ENCODE measurements at regions not wholly inside any gene's neighbourhood (a gene's known extent, or its start where the extent isn't known, plus 50 kb on each side); places are given as distances from the start of the nearest gene placed in this dataset.

- TF ChIP-seq CTCF (IDR thresholded peaks at IDR 0.05), result no peak
- Histone ChIP-seq H3K27me3 (peaks cover 0 to 6% of the 10 kb centered on the region in 2 donors), H3K9me3 (no peaks in the 10 kb centered on the region), H3K36me3 (no peaks in the 10 kb centered on the region), H3K27ac (no peak overlapping the region), H3K4me3 (no peak overlapping the region), H3K4me1 (no peaks in the 10 kb centered on the region)
- ATAC-seq (no peak), DNase-seq (no peak)
- intact Hi-C loops (cut with DNase I), result no loop called here
These were observed 199.3 kb downstream of the MTX2 start for GRCh38 chr2:176468457-176469113.

GRCh38 chr2:176470713-176471112 lies 201.5 kb downstream of the MTX2 start:
- no peak for DNase-seq
- no peaks in the 10 kb centered on the region for H3K9me3 ChIP-seq
- ATAC-seq, result no peak
- no peak for TF ChIP-seq CTCF (IDR thresholded peaks at IDR 0.05)
- intact Hi-C loops (cut with DNase I), result no loop called here
- H3K36me3 ChIP-seq, result no peaks in the 10 kb centered on the region
- no peak overlapping the region for H3K4me3 ChIP-seq
- no peaks in the 10 kb centered on the region for H3K27me3 ChIP-seq
- no peak overlapping the region for H3K27ac ChIP-seq
- no peaks in the 10 kb centered on the region for H3K4me1 ChIP-seq

GRCh38 chr2:176471949-176472348 lies 202.7 kb downstream of the MTX2 start:
- Histone ChIP-seq H3K36me3 (no peaks in the 10 kb centered on the region), H3K27me3 (no peaks in the 10 kb centered on the region), H3K9me3 (no peaks in the 10 kb centered on the region), H3K27ac (no peak overlapping the region), H3K4me3 (no peak overlapping the region), H3K4me1 (no peaks in the 10 kb centered on the region)
- TF ChIP-seq CTCF (IDR thresholded peaks at IDR 0.05), result no peak
- no peak for ATAC-seq
- intact Hi-C loops (cut with DNase I), result no loop called here
- DNase-seq, result no peak

GRCh38 chr2:176473177-176473576 lies 203.9 kb downstream of the MTX2 start:
- no peak overlapping the region for H3K4me3 ChIP-seq
- no peak for TF ChIP-seq CTCF (IDR thresholded peaks at IDR 0.05)
- intact Hi-C loops (cut with DNase I), result no loop called here
- DNase-seq, result no peak
- H3K4me1 ChIP-seq, result no peaks in the 10 kb centered on the region
- peak; percentile 74 for ATAC-seq
- H3K36me3 ChIP-seq, result no peaks in the 10 kb centered on the region
- no peak overlapping the region for H3K27ac ChIP-seq
- H3K9me3 ChIP-seq, result no peaks in the 10 kb centered on the region
- no peaks in the 10 kb centered on the region for H3K27me3 ChIP-seq

- no peak overlapping the region for H3K27ac ChIP-seq
- DNase-seq (no peak), ATAC-seq (no peak)
- no peaks in the 10 kb centered on the region for H3K27me3 ChIP-seq
- H3K4me3 ChIP-seq, result no peak overlapping the region
- no peak for TF ChIP-seq CTCF (IDR thresholded peaks at IDR 0.05)
- no peaks in the 10 kb centered on the region for H3K9me3 ChIP-seq
- no peaks in the 10 kb centered on the region for H3K36me3 ChIP-seq
- intact Hi-C loops (cut with DNase I), result no loop called here
- no peaks in the 10 kb centered on the region for H3K4me1 ChIP-seq
These were observed 204.6 kb downstream of the MTX2 start for GRCh38 chr2:176473851-176474250.

Data from left lung (tissue), 4 donors.